ENCODE measurements at regions not wholly inside any gene's neighbourhood (a gene's known extent, or its start where the extent isn't known, plus 50 kb on each side); places are given as distances from the start of the nearest gene placed in this dataset.

DNA sequence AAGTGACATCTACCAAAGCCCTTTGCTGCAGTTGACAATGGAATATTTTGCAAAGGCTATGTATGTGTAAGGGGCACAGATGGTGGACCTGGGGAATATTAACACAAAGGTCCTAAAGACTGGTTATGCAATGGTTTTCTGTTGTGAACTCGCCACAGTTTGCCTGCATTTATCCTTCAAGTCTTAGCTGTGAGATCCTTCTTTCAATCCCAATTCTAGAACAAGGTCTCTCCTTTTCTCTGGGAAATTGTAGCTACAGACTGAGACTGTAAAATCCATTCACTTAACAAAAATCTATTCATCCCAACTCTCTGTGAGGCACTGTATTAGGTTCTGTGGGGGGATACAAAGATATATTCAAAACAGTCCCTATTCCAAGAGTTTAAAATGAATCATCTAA lies 250.4 kb downstream of the GPM6A start:
- no peak for DNase-seq

DNA sequence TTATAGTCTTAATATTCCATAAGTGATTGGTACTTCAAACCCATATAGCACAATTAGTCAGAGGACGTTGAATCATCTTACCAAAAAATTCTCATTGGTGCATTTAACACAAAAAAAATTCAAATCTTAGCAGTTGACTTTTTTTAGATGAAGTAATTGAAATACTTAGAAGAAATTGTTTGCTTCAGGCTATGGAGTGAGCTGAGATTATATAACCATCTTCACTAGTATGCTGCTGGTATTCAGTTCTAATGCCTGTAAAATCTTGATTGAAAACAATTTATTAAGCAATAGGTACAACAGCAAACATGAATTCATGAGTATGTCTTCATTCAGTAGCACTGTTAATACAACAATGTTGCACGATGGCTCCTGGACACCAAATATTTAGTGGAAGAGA lies 250.0 kb downstream of the GPM6A start:
- DNase-seq: no peak

DNA sequence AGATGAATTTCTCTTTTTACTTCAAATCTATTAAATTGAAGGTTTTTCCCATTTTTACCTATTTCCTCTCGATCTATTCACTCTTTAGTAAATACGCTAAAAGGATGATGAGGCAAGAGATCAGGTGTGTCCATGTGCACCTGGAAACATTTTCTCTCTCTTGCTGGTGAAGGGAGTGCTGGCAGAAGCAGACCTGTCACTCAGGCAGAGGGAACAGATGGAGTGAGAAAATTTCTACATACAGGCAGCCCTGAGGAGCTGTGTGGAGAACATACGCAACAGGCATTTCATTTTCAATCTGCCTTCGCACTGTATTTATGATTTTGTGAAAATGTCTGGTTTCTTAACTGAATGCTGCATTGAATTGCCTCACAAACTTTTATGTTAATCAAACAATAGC lies 249.5 kb downstream of the GPM6A start:
- DNase-seq: no peak

All from suppressor macrophage treated with lipopolysaccharide for 1 hour (primary cell).